ENCODE measurements at regions not wholly inside any gene's neighbourhood (a gene's known extent, or its start where the extent isn't known, plus 50 kb on each side); places are given as distances from the start of the nearest gene placed in this dataset.

- no peak for TF ChIP-seq EZH2 (IDR thresholded peaks at IDR 0.05; ENCODE audit: low read length)
- TF ChIP-seq, protein P1, sequence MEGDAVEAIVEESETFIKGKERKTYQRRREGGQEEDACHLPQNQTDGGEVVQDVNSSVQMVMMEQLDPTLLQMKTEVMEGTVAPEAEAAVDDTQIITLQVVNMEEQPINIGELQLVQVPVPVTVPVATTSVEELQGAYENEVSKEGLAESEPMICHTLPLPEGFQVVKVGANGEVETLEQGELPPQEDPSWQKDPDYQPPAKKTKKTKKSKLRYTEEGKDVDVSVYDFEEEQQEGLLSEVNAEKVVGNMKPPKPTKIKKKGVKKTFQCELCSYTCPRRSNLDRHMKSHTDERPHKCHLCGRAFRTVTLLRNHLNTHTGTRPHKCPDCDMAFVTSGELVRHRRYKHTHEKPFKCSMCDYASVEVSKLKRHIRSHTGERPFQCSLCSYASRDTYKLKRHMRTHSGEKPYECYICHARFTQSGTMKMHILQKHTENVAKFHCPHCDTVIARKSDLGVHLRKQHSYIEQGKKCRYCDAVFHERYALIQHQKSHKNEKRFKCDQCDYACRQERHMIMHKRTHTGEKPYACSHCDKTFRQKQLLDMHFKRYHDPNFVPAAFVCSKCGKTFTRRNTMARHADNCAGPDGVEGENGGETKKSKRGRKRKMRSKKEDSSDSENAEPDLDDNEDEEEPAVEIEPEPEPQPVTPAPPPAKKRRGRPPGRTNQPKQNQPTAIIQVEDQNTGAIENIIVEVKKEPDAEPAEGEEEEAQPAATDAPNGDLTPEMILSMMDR (optimal IDR thresholded peaks at IDR 0.05 in 1 of 3, IDR thresholded peaks at IDR 0.05 in 1 of 3, conservative IDR thresholded peaks at IDR 0.05 in 1 of 3; ENCODE audit: extremely low read depth in 1 of 3, insufficient read depth in 2 of 3, low read length in 3 of 3), result no peak
Measured at GRCh38 chr10:130393342-130393741, 257.2 kb downstream of the GLRX3 start.
